ENCODE measurements at regions not wholly inside any gene's neighbourhood (a gene's known extent, or its start where the extent isn't known, plus 50 kb on each side); places are given as distances from the start of the nearest gene placed in this dataset.
A peak's percentile ranks its signal among the peaks of the same experiment; 100 is the strongest.
"Not testable (repeated sequence)": the region's sequence is repeated elsewhere in the genome, so short reads cannot be mapped to it uniquely, and the experiment has no call there.

- BruUV-seq (replicated peaks) = no TSS peak
- POLR2A ChIA-PET = interaction anchor here (1.5 to 1.9 kb wide), 2 partner anchors 11 to 38 kb away, joined by 3 to 10 read pairs; no protein-coding TSS in a partner anchor
- CTCF ChIA-PET (ENCODE audit: unreplicated experiment) = no interaction called here
These were observed 64.9 kb upstream of the KBTBD8 start for GRCh38 chr3:66933233-66933632.

GRCh38 chr3:66934041-66934440 lies 64.1 kb upstream of the KBTBD8 start:
- Histone ChIP-seq H3K79me2 (ENCODE audit: insufficient read depth, low read depth, low read length) (no peaks in the 10 kb centered on the region), H3K36me3 (ENCODE audit: insufficient read depth, low read length) (no peaks in the 10 kb centered on the region), H3K4me1 (ENCODE audit: insufficient read depth, low read length, poor library complexity, severe bottlenecking) (no peaks in the 10 kb centered on the region), H4K20me1 (ENCODE audit: insufficient read depth, low read length) (no peaks in the 10 kb centered on the region), H2AFZ (ENCODE audit: low read length) (no peak overlapping the region), H3K4me2 (ENCODE audit: low read length) (no peak overlapping the region), H3K27ac (ENCODE audit: low read depth, low read length, poor library complexity, severe bottlenecking) (no peak overlapping the region), H3K4me3 (ENCODE audit: low read depth, low read length, poor library complexity, severe bottlenecking) (no peak overlapping the region), H3K9me2 (ENCODE audit: insufficient read depth, low read length) (no peaks in the 10 kb centered on the region), H3K9me3 (ENCODE audit: low read length) (no peaks in the 10 kb centered on the region)
- no TSS peak for BruUV-seq (replicated peaks)
- POLR2A ChIA-PET = interaction anchor here (0.6 to 1.9 kb wide), 10 partner anchors 33 to 726 kb away, joined by 3 to 10 read pairs (median 3); no protein-coding TSS in a partner anchor
- TF ChIP-seq EZH2phosphoT487 (IDR thresholded peaks at IDR 0.05; ENCODE audit: borderline replicate concordance, low read depth, low read length) = no peak
- TF ChIP-seq, protein P1, sequence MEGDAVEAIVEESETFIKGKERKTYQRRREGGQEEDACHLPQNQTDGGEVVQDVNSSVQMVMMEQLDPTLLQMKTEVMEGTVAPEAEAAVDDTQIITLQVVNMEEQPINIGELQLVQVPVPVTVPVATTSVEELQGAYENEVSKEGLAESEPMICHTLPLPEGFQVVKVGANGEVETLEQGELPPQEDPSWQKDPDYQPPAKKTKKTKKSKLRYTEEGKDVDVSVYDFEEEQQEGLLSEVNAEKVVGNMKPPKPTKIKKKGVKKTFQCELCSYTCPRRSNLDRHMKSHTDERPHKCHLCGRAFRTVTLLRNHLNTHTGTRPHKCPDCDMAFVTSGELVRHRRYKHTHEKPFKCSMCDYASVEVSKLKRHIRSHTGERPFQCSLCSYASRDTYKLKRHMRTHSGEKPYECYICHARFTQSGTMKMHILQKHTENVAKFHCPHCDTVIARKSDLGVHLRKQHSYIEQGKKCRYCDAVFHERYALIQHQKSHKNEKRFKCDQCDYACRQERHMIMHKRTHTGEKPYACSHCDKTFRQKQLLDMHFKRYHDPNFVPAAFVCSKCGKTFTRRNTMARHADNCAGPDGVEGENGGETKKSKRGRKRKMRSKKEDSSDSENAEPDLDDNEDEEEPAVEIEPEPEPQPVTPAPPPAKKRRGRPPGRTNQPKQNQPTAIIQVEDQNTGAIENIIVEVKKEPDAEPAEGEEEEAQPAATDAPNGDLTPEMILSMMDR (conservative IDR thresholded peaks at IDR 0.05; ENCODE audit: low read length) = no peak
- DNase-seq (ENCODE audit: low spot score) = peak; percentile 2
- intact Hi-C loops (cut with micrococcal nuclease; ENCODE audit: unreplicated experiment) = loop anchor here (10.0 kb wide), 1 partner anchor 451 kb away; no protein-coding TSS in a partner anchor
- CTCF ChIA-PET (ENCODE audit: unreplicated experiment) = interaction anchor here (0.6 to 1.0 kb wide), 2 partner anchors 73 to 750 kb away, joined by 3 read pairs; no protein-coding TSS in a partner anchor

More at GRCh38 chr3:66933233-66933632, 64.9 kb upstream of the KBTBD8 start:
- no peak overlapping the region for H3K27ac ChIP-seq (ENCODE audit: low read depth, low read length, poor library complexity, severe bottlenecking)
- no peak overlapping the region for H3K4me2 ChIP-seq (ENCODE audit: low read length)
- TF ChIP-seq, protein P1 (conservative IDR thresholded peaks at IDR 0.05; ENCODE audit: low read length) = no peak
- no peak for TF ChIP-seq EZH2phosphoT487 (IDR thresholded peaks at IDR 0.05; ENCODE audit: borderline replicate concordance, low read depth, low read length)
- H3K9me3 ChIP-seq (ENCODE audit: low read length) = no peaks in the 10 kb centered on the region
- DNase-seq (ENCODE audit: low spot score) = no peak
- H3K9me2 ChIP-seq (ENCODE audit: insufficient read depth, low read length) = no peaks in the 10 kb centered on the region
- intact Hi-C loops (cut with micrococcal nuclease; ENCODE audit: unreplicated experiment) = loop anchor here (10.0 kb wide), 1 partner anchor 452 kb away; no protein-coding TSS in a partner anchor
- H2AFZ ChIP-seq (ENCODE audit: low read length) = no peak overlapping the region
- no peak overlapping the region for H3K4me3 ChIP-seq (ENCODE audit: low read depth, low read length, poor library complexity, severe bottlenecking)
- H3K79me2 ChIP-seq (ENCODE audit: insufficient read depth, low read depth, low read length) = no peaks in the 10 kb centered on the region
- H4K20me1 ChIP-seq (ENCODE audit: insufficient read depth, low read length) = no peaks in the 10 kb centered on the region
- no peaks in the 10 kb centered on the region for H3K36me3 ChIP-seq (ENCODE audit: insufficient read depth, low read length)
- no peaks in the 10 kb centered on the region for H3K4me1 ChIP-seq (ENCODE audit: insufficient read depth, low read length, poor library complexity, severe bottlenecking)

DNA sequence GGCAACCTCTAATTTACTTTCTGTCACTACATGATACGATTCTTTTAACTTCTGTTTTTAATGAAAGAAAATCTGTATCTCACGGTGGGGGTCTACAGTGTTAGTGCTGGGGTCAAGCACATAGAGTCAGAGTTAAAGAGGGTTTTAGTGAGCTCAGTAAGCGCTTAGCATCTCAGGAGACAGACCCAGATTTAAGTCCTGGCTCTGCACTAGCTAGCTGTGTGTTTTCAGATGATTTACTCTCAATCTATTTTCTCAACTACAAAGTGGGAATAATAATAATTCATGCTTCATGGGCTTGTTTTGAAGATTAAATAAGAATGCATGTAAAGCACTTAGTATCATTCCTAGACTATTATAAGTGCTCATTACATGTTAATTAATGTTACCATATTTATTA lies 63.4 kb upstream of the KBTBD8 start:
- H3K36me3 ChIP-seq (ENCODE audit: insufficient read depth, low read length) = no peaks in the 10 kb centered on the region
- H3K27ac ChIP-seq (ENCODE audit: low read depth, low read length, poor library complexity, severe bottlenecking) = no peak overlapping the region
- H3K4me2 ChIP-seq (ENCODE audit: low read length) = no peak overlapping the region
- H3K4me3 ChIP-seq (ENCODE audit: low read depth, low read length, poor library complexity, severe bottlenecking) = no peak overlapping the region
- TF ChIP-seq EZH2phosphoT487 (IDR thresholded peaks at IDR 0.05; ENCODE audit: borderline replicate concordance, low read depth, low read length) = no peak
- TF ChIP-seq, protein P1 (conservative IDR thresholded peaks at IDR 0.05; ENCODE audit: low read length) = no peak
- POLR2A ChIA-PET = interaction anchor here (1.0 to 1.9 kb wide), 7 partner anchors 37 to 111 kb away, joined by 3 to 10 read pairs (median 3); no protein-coding TSS in a partner anchor
- no peaks in the 10 kb centered on the region for H3K79me2 ChIP-seq (ENCODE audit: insufficient read depth, low read depth, low read length)
- no peaks in the 10 kb centered on the region for H3K9me2 ChIP-seq (ENCODE audit: insufficient read depth, low read length)
- DNase-seq (ENCODE audit: low spot score) = no peak
- no peaks in the 10 kb centered on the region for H4K20me1 ChIP-seq (ENCODE audit: insufficient read depth, low read length)
- CTCF ChIA-PET (ENCODE audit: unreplicated experiment) = interaction anchor here (0.6 to 1.0 kb wide), 2 partner anchors 72 to 749 kb away, joined by 3 read pairs; no protein-coding TSS in a partner anchor
- H3K9me3 ChIP-seq (ENCODE audit: low read length) = no peaks in the 10 kb centered on the region
- H2AFZ ChIP-seq (ENCODE audit: low read length) = no peak overlapping the region
- no peaks in the 10 kb centered on the region for H3K4me1 ChIP-seq (ENCODE audit: insufficient read depth, low read length, poor library complexity, severe bottlenecking)
- BruUV-seq (replicated peaks) = no TSS peak
- intact Hi-C loops (cut with micrococcal nuclease; ENCODE audit: unreplicated experiment) = loop anchor here (5.0 to 10.0 kb wide), 2 partner anchors 450 to 1943 kb away; no protein-coding TSS in a partner anchor

DNA sequence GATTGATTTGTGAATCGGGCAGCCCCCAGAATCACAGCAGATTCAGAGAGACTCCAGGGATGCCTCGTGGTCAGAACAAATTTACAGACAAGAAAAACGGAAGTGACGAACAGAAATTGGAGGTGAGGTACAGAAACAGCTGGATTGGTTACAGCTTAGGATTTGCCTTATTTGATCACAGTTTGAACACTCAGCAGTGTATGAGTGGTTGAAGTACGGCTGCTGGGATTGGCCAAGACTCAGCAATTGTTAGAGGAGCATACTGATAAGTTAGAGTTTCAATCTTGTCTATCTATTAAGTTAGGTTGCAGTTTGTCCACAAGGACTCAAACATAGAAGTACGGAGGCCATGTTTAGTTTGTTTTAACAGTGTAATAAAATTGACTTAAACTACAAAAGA lies 61.1 kb upstream of the KBTBD8 start:
- H3K27ac ChIP-seq (ENCODE audit: low read depth, low read length, poor library complexity, severe bottlenecking); H3K79me2 ChIP-seq (ENCODE audit: insufficient read depth, low read depth, low read length); H3K9me2 ChIP-seq (ENCODE audit: insufficient read depth, low read length); H3K4me1 ChIP-seq (ENCODE audit: insufficient read depth, low read length, poor library complexity, severe bottlenecking); H2AFZ ChIP-seq (ENCODE audit: low read length); DNase-seq (ENCODE audit: low spot score); BruUV-seq (replicated peaks); H3K4me3 ChIP-seq (ENCODE audit: low read depth, low read length, poor library complexity, severe bottlenecking); H3K36me3 ChIP-seq (ENCODE audit: insufficient read depth, low read length); H3K4me2 ChIP-seq (ENCODE audit: low read length); H4K20me1 ChIP-seq (ENCODE audit: insufficient read depth, low read length); H3K9me3 ChIP-seq (ENCODE audit: low read length): not testable (repeated sequence)
- intact Hi-C loops (cut with micrococcal nuclease; ENCODE audit: unreplicated experiment) = loop anchor here (5.0 to 10.0 kb wide), 2 partner anchors 448 to 1940 kb away; no protein-coding TSS in a partner anchor
- ChIA-PET CTCF (ENCODE audit: unreplicated experiment) (interaction anchor here (2.0 kb wide), 1 partner anchor 35 kb away, joined by 10 read pairs; no protein-coding TSS in a partner anchor), POLR2A (interaction anchor here (0.8 to 1.5 kb wide), 3 partner anchors 13 to 109 kb away, joined by 3 to 6 read pairs (median 4); no protein-coding TSS in a partner anchor)
